Peyer's patch (tissue), 4 donors: ENCODE measurements at regions not wholly inside any gene's neighbourhood (a gene's known extent, or its start where the extent isn't known, plus 50 kb on each side); places are given as distances from the start of the nearest gene placed in this dataset.

ENCODE experiments used
- CTCF ChIP-seq, 6 experiments: fragments of 450-650 bp in 4 of 6; fragments of 200-600 bp in 2 of 6; sonication (generic) in 1 of 6; IDR thresholded peaks; one replicate each; pipeline ENCODE4 v1.5.1; 2017 to 2019; ENCODE audit warnings: antibody characterized with exemption in 6 of 6, mild to moderate bottlenecking in 3 of 6, moderate library complexity in 1 of 6
- POLR2A ChIP-seq, 2 donors: fragments of 450-650 bp; IDR thresholded peaks; one replicate each; pipeline ENCODE4 v1.5.1; 2017; ENCODE audit warnings: antibody characterized with exemption in 2 of 2, mild to moderate bottlenecking in 2 of 2, moderate library complexity in 2 of 2

- TF ChIP-seq CTCF (IDR thresholded peaks at IDR 0.05), result no peak
- TF ChIP-seq POLR2A (IDR thresholded peaks at IDR 0.05), result no peak
Measured at GRCh38 chr9:75235632-75236031, 147.3 kb downstream of the OSTF1 start.
